A549 (cell line): ENCODE measurements at regions not wholly inside any gene's neighbourhood (a gene's known extent, or its start where the extent isn't known, plus 50 kb on each side); places are given as distances from the start of the nearest gene placed in this dataset.
A peak's percentile ranks its signal among the peaks of the same experiment; 100 is the strongest.

ENCODE experiments used
- ATAC-seq, 2 experiments: fragments of 200-7000 bp in 1 of 2; fragments of >200 bp in 1 of 2; cut with Nextera tagmentation in 1 of 2; cut with Tn5 transposase in 1 of 2; 3 replicates each; pipeline versions ENCODE4 v1.8.0 to v1.9.1; 2018 to 2020; ENCODE audit warnings: mild to moderate bottlenecking in 1 of 2, moderate library complexity in 1 of 2
- CTCF ChIA-PET: fragments of 300-600 bp; sonication (Branson Sonifier 250); formaldehyde crosslinking; extraction: SDS; loops from one replicate; lab custom pipeline; 2021; ENCODE audit warnings: antibody characterized with exemption, inconsistent platforms; lab: Yijun Ruan, JAX
- POLR2A ChIA-PET: fragments of 350-600 bp; formaldehyde crosslinking; extraction: SDS; loops from one replicate; lab custom pipeline; 2021; ENCODE audit warnings: antibody characterized with exemption, inconsistent platforms; lab: Yijun Ruan, JAX
- DNase-seq, 2 experiments: peaks; one replicate each; pipeline versions ENCODE4 v3.0.0 to v3.0.0-alpha.2; 2011 to 2016; ENCODE audit warnings: low read depth in 1 of 2, low spot score in 1 of 2
- FAIRE-seq: peaks from 2 replicates; lab custom pipeline; 2011; peaks lifted over from hg19 to GRCh38; lab: Jason Lieb, UNC
- H3K27ac ChIP-seq, 2 experiments: fragments of >200 bp; sonication (Bioruptor Twin); formaldehyde crosslinking; 3 replicates each; pipeline ENCODE4 v1.5.1; 2016 to 2017
- H3K4me1 ChIP-seq: fragments of >200 bp; sonication (Bioruptor Twin); formaldehyde crosslinking; 3 replicates; pipeline ENCODE4 v1.6.1; 2016
- H3K4me2 ChIP-seq: fragments of >200 bp; sonication (Bioruptor Twin); formaldehyde crosslinking; 3 replicates; pipeline ENCODE4 v1.6.1; 2016
- H3K4me3 ChIP-seq: fragments of >200 bp; sonication (Bioruptor Twin); formaldehyde crosslinking; 3 replicates; pipeline ENCODE4 v1.5.1; 2016
- H3K9me3 ChIP-seq: fragments of >200 bp; sonication (Bioruptor Twin); formaldehyde crosslinking; 3 replicates; pipeline ENCODE4 v1.6.1; 2016
- CEBPB ChIP-seq, 2 experiments: fragments of >200 bp in 1 of 2; sonication (Bioruptor Twin) in 1 of 2; formaldehyde crosslinking in 1 of 2; IDR thresholded peaks; 2 replicates each; pipeline ENCODE4 v1.6.1; 2012 to 2016
- CHD4 ChIP-seq: fragments of 200-600 bp; sonication (generic); IDR thresholded peaks from 2 replicates; pipeline ENCODE4 v1.6.1; 2016; ENCODE audit warnings: antibody characterized with exemption, mild to moderate bottlenecking, borderline replicate concordance
- ESRRA ChIP-seq: fragments of 150-350 bp; IDR thresholded peaks from 2 replicates; pipeline ENCODE4 v1.6.1; 2014; ENCODE audit warnings: mild to moderate bottlenecking, low read length, borderline replicate concordance
- FOXS1 ChIP-seq: fragments of 250-450 bp; sonication (Bioruptor Pico); IDR thresholded peaks from 2 replicates; pipeline ENCODE4 v1.5.0; 2020; ENCODE audit warnings: mild to moderate bottlenecking, moderate library complexity
- HOXB13 ChIP-seq: fragments of 250-450 bp; sonication (Bioruptor Pico); IDR thresholded peaks from 2 replicates; pipeline ENCODE4 v1.5.0; 2020; ENCODE audit warnings: low read depth, mild to moderate bottlenecking, moderate library complexity
- JUN ChIP-seq, 2 experiments: fragments of >200 bp; sonication (Bioruptor Twin); formaldehyde crosslinking; IDR thresholded peaks; 2 replicates in 1 of 2; 3 replicates in 1 of 2; pipeline ENCODE4 v1.6.1; 2016 to 2017
- JUNB ChIP-seq: fragments of >200 bp; sonication (Bioruptor Twin); formaldehyde crosslinking; IDR thresholded peaks from 2 replicates; pipeline ENCODE4 v1.6.1; 2016
- NFE2L2 ChIP-seq: fragments of 150-350 bp; conservative IDR thresholded peaks from 2 replicates; pipeline ENCODE4 v1.6.1; 2014; ENCODE audit warnings: low read length
- POLR2AphosphoS2 ChIP-seq: conservative IDR thresholded peaks from 2 replicates; pipeline ENCODE4 v1.6.1; 2012; ENCODE audit warnings: low read length, improper control_type of control experiment, inconsistent platforms
- RCOR1 ChIP-seq: fragments of 150-350 bp; IDR thresholded peaks from 2 replicates; pipeline ENCODE4 v1.6.1; 2014; ENCODE audit warnings: antibody characterized with exemption, low read length, low read depth
- RFX5 ChIP-seq: fragments of 450-650 bp; IDR thresholded peaks from 2 replicates; pipeline ENCODE4 v1.7.1; 2014; ENCODE audit warnings: antibody characterized with exemption, mild to moderate bottlenecking, moderate library complexity
- RNF2 ChIP-seq: fragments of 200-600 bp; sonication (generic); IDR thresholded peaks from 2 replicates; pipeline ENCODE4 v1.6.1; 2016; ENCODE audit warnings: low read depth, mild to moderate bottlenecking, antibody characterized with exemption, moderate library complexity, borderline replicate concordance
- SREBF2 ChIP-seq: fragments of 450-650 bp; IDR thresholded peaks from 2 replicates; pipeline ENCODE4 v1.6.1; 2014; ENCODE audit warnings: mild to moderate bottlenecking, moderate library complexity
- TP53 ChIP-seq: fragments of 250-450 bp; sonication (Bioruptor Pico); IDR thresholded peaks from 2 replicates; pipeline ENCODE4 v1.5.0; 2021; ENCODE audit warnings: mild to moderate bottlenecking, moderate library complexity
- ZNF302 ChIP-seq: fragments of 250-450 bp; sonication (Bioruptor Pico); IDR thresholded peaks from 2 replicates; pipeline ENCODE4 v1.9.0; 2021; ENCODE audit warnings: inconsistent platforms, mild to moderate bottlenecking, moderate library complexity
- ZSCAN20 ChIP-seq: fragments of 250-450 bp; sonication (Bioruptor Pico); IDR thresholded peaks from 2 replicates; pipeline ENCODE4 v1.8.0; 2022; ENCODE audit warnings: mild to moderate bottlenecking, moderate library complexity
- WGBS: methylation state at CpG from one replicate; pipeline ENCODE4 v1.1.6; 2017; ENCODE audit errors: missing lambda C conversion rate; 5-methylcytosine and 5-hydroxymethylcytosine counted together
- TF ChIP-seq, protein P1 (sequence below): IDR thresholded peaks from 2 replicates; pipeline ENCODE4 v1.6.1; 2012
- TF ChIP-seq, protein P2 (sequence below): fragments of >200 bp; sonication (Bioruptor Twin); formaldehyde crosslinking; IDR thresholded peaks from 2 replicates; pipeline ENCODE4 v1.6.1; 2016
- TF ChIP-seq, protein P3 (sequence below): IDR thresholded peaks from 2 replicates; pipeline ENCODE4 v1.6.1; 2012

DNA sequence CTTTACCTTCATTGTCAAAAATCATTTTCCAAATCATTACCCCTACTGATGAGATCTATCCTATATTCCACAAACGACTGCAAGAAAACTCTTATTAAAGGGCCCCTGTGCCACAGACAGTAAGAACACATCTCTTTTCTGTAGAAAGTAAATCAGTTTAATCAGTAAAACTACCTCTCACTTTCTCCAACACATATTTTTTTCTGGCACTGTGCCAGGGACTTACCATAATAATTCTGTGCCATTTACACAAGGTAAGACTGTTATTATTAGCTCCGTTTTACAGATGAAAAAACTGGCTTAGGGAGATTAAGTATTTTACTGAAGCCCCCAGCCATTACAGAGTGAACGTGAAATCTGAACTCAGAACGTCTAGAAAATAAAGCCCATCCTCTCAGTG, 587.0 kb upstream of the COX7C start (continued):
- no peak for TF ChIP-seq RFX5
- TF ChIP-seq RCOR1: no peak
- no peak for TF ChIP-seq JUN (IDR thresholded peaks at IDR 0.05)
- no peak for TF ChIP-seq ZSCAN20 (CRISPR knock-in tag)

DNA sequence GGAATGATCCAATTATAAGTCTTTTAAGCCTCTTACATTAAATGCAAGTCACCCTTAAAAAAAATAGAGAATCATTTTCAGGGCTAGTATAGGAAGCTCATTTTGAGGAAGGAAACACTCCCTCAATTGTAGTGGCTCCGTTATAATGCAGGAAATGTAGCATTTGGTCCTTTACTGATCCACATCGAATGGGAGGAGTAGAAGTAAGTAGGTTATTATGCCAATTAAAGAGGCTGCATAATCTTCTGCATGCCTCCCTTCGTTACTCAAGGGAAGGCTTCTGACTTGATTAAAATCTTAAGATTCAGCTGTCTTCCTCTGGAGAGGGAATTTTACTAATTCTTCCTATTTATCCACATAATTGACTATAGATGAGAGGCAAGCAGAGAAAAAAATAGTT, 579.2 kb upstream of the COX7C start:
- ATAC-seq (no peak), DNase-seq (no peak), FAIRE-seq (no peak)
- Histone ChIP-seq H3K9me3 (no peaks in the 10 kb centered on the region), H3K4me1 (no peaks in the 10 kb centered on the region), H3K4me3 (no peak overlapping the region), H3K27ac (no peak overlapping the region), H3K4me2 (no peak overlapping the region)
- POLR2A ChIA-PET: no interaction called here
- CTCF ChIA-PET: no interaction called here
- WGBS: 45% methylated on average over 3 of the region's 3 CpGs
- TF ChIP-seq NFE2L2 (peak; percentile 33; the same call in 1 of the 2 replicates), FOXS1 (CRISPR knock-in tag) (no peak)
- TF ChIP-seq, protein P1, sequence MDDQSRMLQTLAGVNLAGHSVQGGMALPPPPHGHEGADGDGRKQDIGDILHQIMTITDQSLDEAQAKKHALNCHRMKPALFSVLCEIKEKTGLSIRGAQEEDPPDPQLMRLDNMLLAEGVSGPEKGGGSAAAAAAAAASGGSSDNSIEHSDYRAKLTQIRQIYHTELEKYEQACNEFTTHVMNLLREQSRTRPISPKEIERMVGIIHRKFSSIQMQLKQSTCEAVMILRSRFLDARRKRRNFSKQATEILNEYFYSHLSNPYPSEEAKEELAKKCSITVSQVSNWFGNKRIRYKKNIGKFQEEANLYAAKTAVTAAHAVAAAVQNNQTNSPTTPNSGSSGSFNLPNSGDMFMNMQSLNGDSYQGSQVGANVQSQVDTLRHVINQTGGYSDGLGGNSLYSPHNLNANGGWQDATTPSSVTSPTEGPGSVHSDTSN: no peak

DNA sequence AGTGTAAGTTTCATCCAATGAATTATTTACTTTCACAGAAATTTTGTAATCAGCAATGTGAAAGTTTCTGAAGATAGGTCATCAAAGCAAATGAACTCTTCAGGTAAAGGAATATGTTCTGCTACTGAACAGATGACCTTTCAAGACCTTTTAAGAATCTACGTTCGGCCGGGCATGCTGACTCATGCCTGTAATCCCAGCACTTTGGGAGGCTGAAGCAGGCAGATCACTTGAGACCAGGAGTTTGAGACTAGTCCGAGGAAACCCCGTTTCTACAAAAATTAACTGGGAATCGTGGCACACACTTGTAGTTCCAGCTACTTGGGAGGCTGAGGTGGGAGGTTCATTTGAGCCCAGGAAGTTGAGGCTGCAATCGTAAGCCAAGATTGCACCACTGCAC, 578.4 kb upstream of the COX7C start:
- CTCF ChIA-PET: no interaction called here
- Histone ChIP-seq H3K4me1 (no peaks in the 10 kb centered on the region), H3K27ac (no peak overlapping the region), H3K4me3 (no peak overlapping the region), H3K9me3 (no peaks in the 10 kb centered on the region), H3K4me2 (0 out of 3 replicates have a peak overlapping the region, but pooled peaks have one; percentile 2)
- 16% methylated on average over 7 of the region's 7 CpGs for WGBS
- no peak for ATAC-seq
- DNase-seq: peak in 1 of 2 experiments; percentile 40
- FAIRE-seq: no peak
- no peak for TF ChIP-seq POLR2AphosphoS2
- TF ChIP-seq, protein P2, sequence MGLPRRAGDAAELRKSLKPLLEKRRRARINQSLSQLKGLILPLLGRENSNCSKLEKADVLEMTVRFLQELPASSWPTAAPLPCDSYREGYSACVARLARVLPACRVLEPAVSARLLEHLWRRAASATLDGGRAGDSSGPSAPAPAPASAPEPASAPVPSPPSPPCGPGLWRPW: no peak
- no peak for TF ChIP-seq HOXB13 (CRISPR knock-in tag)
- TF ChIP-seq RCOR1: no peak
- no peak for TF ChIP-seq SREBF2
- TF ChIP-seq CEBPB (IDR thresholded peaks at IDR 0.05): no peak
- TF ChIP-seq CHD4: no peak
- TF ChIP-seq ESRRA: no peak
- TF ChIP-seq TP53 (CRISPR knock-in tag): no peak
- POLR2A ChIA-PET: no interaction called here

DNA sequence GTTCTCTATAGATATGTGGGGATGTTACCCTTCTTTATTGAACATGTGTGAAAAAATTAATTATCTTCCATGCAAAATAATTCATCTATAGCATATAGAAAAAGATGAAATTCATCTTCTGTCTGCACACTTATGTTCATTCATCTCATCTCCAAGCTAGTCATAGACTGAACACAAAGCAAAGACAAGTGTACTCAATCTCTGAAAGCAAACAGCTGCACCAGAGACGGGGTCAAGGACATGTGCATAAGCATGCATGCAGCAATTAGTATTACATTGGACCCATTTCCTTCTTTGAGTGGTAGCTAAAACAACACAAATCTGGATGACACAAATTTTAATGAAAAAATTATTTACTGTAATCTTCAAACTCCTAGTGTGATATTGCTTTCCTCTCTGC, 547.0 kb upstream of the COX7C start:
- ChIA-PET CTCF (no interaction called here), POLR2A (no interaction called here)
- Histone ChIP-seq H3K4me3 (no peak overlapping the region), H3K4me2 (no peak overlapping the region), H3K9me3 (no peaks in the 10 kb centered on the region), H3K27ac (no peak overlapping the region), H3K4me1 (no peaks in the 10 kb centered on the region)
- TF ChIP-seq JUNB (no peak), NFE2L2 (no peak), RNF2 (no peak), HOXB13 (CRISPR knock-in tag) (no peak), RCOR1 (no peak), ZNF302 (CRISPR knock-in tag) (no peak), JUN (IDR thresholded peaks at IDR 0.05) (no peak)
- TF ChIP-seq, protein P3, sequence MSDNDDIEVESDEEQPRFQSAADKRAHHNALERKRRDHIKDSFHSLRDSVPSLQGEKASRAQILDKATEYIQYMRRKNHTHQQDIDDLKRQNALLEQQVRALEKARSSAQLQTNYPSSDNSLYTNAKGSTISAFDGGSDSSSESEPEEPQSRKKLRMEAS: no peak
- TF ChIP-seq, protein P2: no peak
- DNase-seq (no peak), ATAC-seq (no peak), FAIRE-seq (no peak)
- 14% methylated on average over 1 of the region's 1 CpG for WGBS
